Hematopoietic multipotent progenitor cell (in vitro differentiated cells): ENCODE measurements at regions not wholly inside any gene's neighbourhood (a gene's known extent, or its start where the extent isn't known, plus 50 kb on each side); places are given as distances from the start of the nearest gene placed in this dataset.
"Not testable (repeated sequence)": the region's sequence is repeated elsewhere in the genome, so short reads cannot be mapped to it uniquely, and the experiment has no call there.

ENCODE experiments used
- DNase-seq, 3 donors: peaks; one replicate each; pipeline ENCODE4 v3.0.0-alpha.2; 2011 to 2015; ENCODE audit warnings: low read depth in 2 of 3, low spot score in 2 of 3

DNA sequence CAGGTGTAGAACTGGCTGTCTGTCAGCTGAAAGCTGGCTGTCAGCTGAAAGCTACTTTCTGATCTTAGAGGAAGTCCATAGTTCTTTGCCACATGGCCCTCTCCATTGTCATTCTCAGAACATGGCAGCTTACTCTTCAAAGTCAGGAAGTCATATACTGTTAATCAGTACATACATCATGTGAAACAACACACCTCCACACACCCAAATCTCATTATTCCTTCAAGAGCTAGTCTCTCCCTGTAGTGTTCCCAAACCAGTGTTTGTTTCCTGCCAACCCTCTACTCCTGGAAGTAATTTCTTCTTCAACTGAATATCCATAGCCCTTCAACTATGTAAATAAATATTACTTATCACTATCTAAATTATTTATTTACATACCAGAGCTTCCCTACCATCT lies 58.9 kb downstream of the OR5AK2 start:
- DNase-seq, result no peak

DNA sequence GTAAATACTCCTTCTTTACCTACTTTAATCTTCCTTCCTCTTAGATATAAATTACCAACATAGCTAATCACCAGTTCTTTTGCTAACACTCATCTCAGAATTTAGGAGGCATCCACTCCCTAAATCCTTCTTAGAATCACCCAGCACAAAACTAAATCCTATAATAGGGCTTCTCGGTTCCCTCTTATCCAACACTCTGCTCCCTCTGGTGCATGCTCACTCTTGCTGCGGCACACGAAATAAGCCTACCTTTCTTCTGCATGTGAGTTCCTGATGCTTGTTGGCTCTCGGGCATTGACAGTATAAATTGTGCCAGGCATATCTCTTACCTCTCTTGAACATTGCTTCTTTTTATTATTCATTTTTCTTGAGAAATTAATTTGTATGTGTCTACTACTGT lies 61.0 kb downstream of the OR5AK2 start:
- no peak for DNase-seq

GRCh38 chr11:57054817-57055216 lies 66.1 kb downstream of the OR5AK2 start:
- DNase-seq, result no peak

DNA sequence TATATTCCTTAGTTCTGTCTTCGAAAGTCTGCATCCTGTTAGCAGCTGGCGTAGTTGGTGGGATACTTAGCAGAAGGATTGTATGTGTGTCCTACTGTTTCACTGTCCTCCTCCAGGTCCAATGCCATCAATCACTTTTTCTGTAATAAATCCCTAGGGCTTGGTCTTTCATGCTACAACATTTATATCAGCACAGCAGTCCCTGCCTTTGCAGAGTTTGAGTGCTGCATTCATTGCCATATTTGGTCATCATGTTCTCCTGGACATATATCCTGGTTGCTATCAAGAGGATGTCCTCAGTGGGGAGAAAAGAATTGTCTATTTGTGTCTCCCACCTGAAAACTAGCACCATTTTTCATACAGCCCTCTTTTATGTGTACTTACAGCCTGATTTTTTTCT lies 67.0 kb downstream of the OR5AK2 start:
- no peak for DNase-seq

GRCh38 chr11:57056735-57057134 lies 68.0 kb downstream of the OR5AK2 start:
- no peak for DNase-seq

DNA sequence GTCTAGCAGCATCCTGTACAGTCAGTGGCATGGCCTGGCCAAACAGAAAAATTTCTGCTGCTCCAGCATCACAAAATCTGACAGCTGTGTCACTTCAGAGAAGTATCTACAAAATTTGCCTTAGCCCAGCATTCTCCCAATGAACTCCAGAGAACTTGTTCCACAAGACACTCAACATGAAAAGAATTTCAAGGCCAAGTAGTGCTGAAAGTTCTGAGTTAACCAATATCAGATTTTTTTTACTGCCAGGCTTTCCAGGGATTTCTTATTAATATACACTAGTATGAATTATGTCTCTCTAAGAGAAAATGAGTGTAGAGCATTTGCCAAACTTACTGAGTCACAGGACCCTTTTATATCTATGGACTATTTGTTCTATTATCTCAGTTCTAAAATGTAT lies 68.8 kb downstream of the OR5AK2 start:
- DNase-seq, result no peak

DNA sequence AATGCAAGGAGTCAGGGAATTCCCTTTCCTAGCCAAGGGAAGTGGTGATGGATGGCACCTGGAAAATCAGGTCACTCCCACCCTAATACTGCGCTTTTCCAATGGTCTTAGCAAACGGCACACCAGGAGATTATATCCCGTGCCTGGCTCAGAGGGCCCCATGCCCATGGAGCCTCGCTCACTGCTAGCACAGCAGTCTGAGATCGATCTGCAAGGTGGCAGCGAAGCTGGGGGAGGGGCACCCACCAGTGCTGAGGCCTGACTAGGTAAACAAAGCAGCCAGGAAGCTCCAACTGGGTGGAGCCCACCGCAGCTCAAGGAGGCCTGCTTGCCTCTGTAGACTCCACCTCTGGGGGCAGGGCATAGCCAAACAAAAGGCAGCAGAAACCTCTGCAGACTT lies 74.2 kb downstream of the OR5AK2 start:
- not testable (repeated sequence) for DNase-seq

- no peak for DNase-seq
Observed at GRCh38 chr11:57069942-57070341, 81.2 kb downstream of the OR5AK2 start.

GRCh38 chr11:57071829-57072228 lies 83.1 kb downstream of the OR5AK2 start:
- no peak for DNase-seq

- DNase-seq, result no peak
Observed at GRCh38 chr11:57072640-57073039, 83.9 kb downstream of the OR5AK2 start.

DNA sequence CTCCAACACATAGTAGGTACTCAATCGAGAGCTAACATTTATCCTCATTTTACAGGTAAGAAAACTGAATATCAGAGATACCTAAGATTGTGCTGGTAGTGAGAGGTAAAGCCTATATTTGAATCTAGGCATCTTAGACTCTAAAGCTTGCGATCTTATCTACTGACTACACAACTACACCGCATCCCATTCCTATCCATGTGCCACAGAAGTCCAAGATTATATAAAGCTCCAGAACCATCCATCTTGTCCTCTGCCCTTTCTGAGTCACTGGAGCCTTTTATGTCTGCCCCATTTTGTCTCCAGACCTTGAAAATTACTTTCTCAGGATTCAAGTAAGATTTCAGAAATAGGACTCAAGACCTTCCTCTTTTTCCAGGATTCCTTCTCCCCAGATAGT lies 84.4 kb downstream of the OR5AK2 start:
- DNase-seq, result no peak

GRCh38 chr11:57081356-57081755 lies 92.6 kb downstream of the OR5AK2 start:
- DNase-seq, result no peak

GRCh38 chr11:57082125-57082524 lies 93.4 kb downstream of the OR5AK2 start:
- no peak for DNase-seq

DNA sequence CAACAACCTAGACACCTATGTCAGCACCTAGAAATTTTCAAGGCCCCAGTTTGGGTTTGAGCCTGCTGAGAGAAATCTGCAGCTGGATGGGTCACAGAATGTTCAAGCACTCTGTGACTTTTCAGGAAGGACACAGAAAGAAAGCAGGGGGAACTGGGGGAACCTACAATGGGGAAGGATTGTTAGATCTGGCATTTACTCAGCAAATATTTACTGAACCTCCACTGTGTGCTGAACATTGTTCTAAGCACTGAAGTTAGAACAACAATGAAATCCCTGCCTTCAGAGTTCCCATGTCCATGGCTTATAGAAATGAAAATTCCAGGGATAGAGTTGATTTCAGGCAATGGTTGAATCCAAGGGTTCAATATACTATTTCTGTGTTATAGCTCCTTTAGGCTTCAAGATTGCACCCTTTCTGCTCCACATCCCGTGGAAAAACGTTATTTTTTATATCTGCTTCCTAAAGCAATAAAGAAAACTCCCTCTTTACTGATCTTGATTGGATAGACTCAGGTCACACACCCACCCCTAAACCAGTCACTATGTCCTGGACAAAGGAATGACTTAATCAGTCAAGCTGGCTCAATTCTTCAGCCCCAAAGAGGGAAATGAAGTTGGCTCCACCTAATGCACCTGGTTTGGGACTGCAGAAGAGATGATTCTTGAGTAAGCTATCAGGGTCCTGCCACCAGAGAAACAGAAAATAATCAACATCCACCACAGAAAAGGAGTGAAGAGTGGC lies 95.1 kb downstream of the OR5AK2 start:
- no peak for DNase-seq

GRCh38 chr11:57085611-57086010 lies 96.1 kb upstream of the LRRC55 start:
- DNase-seq, result no peak

DNA sequence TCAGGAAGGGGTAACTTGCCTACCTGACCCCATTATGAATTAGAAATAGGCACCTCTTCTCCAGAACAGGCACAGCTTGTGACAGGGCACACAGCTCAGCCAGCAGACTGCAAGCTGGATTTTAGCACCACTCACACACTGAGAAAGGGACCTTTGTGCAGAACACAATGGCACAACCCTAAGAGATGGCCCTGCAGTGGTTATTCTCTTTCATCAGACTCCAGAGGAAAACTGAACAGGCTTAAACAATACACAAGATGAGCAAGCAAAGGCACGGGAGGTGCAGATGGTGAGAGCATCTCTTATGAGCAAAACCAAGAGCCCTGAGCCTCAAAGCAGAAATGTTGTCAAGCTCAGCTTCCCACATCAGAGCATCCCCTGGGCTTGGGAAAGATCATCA lies 93.8 kb upstream of the LRRC55 start:
- no peak for DNase-seq

GRCh38 chr11:57092028-57092698 lies 89.6 kb upstream of the LRRC55 start:
- no peak for DNase-seq

- no peak for DNase-seq
Observed at GRCh38 chr11:57094181-57094935, 87.4 kb upstream of the LRRC55 start.

DNA sequence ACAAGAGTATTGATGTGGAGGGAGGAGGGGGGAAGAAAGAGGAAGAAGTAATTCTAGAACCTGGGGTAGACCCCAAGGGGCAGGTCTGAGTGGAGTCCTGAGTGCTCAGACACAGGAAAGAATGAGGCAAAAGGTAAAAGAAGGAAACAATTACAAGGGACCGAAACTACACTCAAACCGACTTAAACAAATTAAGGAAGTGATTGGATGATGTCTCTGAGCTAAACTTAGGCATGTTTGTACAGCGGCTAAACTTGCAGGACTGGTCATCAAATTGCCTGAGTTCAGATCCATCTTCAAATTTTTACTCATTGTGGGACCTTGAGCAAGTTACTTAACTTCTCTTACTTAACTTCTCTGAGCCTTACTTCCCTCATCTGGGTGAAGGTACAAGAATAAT lies 86.3 kb upstream of the LRRC55 start:
- no peak for DNase-seq

DNA sequence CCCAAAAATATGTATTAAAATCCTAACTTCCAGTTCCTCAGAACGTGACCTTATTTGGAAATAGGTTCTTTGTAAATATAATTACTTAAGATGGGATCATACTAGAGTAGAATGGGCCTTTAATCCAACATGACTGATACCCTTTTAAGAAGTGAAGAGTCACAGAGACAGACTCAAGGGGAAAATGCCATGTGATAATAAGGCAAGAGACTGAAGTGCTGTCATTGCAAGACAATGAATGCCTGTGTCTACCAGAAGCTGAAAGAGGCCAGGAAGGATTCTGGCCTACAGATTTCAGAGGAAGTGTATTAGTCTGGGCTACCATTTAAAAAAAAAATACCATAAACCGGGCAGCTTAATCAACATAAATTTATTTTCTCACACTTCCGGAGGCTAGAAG lies 85.9 kb upstream of the LRRC55 start:
- no peak for DNase-seq

- no peak for DNase-seq
Observed at GRCh38 chr11:57097149-57097548, 84.6 kb upstream of the LRRC55 start.

DNA sequence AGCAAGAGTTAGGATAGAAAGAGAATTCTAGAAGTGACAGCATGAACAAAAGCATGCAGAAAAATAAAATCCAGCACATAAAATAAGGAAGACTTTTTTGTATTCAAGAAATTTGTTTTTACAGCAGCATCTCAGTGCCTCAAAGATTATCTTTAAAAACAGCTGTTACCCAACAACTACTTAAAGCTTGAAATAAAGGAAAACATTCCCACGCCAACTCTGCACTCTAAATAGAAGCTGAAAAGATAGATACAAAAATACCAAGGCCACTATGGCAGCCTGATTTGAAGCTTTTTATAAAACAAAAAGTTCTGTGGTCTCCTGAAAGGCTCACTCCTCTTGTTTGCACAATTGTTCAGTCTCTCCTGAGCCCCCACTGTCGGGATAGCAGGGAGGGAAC lies 83.6 kb upstream of the LRRC55 start:
- no peak for DNase-seq
